Psoas muscle (tissue), 7 donors: ENCODE measurements at regions not wholly inside any gene's neighbourhood (a gene's known extent, or its start where the extent isn't known, plus 50 kb on each side); places are given as distances from the start of the nearest gene placed in this dataset.

ENCODE experiments used
- ATAC-seq, 4 donors: fragments of 200-7000 bp; cut with Tn5 transposase; one replicate each; pipeline ENCODE4 v1.9.1; 2020; ENCODE audit warnings: moderate library complexity in 3 of 4, mild to moderate bottlenecking in 2 of 4
- DNase-seq, 2 donors: peaks; one replicate each; pipeline ENCODE4 v3.0.0-alpha.2; 2020
- H3K27ac ChIP-seq: fragments of 200-600 bp; one replicate; pipeline ENCODE4 v1.8.0; 2022
- H3K27me3 ChIP-seq, 3 donors: fragments of 200-600 bp in 1 of 3; one replicate each; pipeline versions ENCODE4 v1.6.1 to v1.8.0; 2013 to 2022; ENCODE audit warnings: low read length in 2 of 3, mild to moderate bottlenecking in 2 of 3, moderate library complexity in 1 of 3; ENCODE audit not compliant: insufficient read depth in 3 of 3
- H3K36me3 ChIP-seq, 2 donors: fragments of 200-600 bp in 1 of 2; one replicate each; pipeline versions ENCODE4 v1.6.1 to v1.8.0; 2013 to 2022; ENCODE audit warnings: low read depth in 1 of 2, mild to moderate bottlenecking in 1 of 2, moderate library complexity in 1 of 2; ENCODE audit not compliant: insufficient read depth in 1 of 2
- H3K4me1 ChIP-seq: fragments of 200-600 bp; one replicate; pipeline ENCODE4 v1.8.0; 2022
- H3K4me3 ChIP-seq: fragments of 200-600 bp; one replicate; pipeline ENCODE4 v1.8.0; 2022; ENCODE audit warnings: mild to moderate bottlenecking
- H3K9me3 ChIP-seq: fragments of 200-600 bp; one replicate; pipeline ENCODE4 v1.8.0; 2022
- CTCF ChIP-seq: fragments of 200-600 bp; IDR thresholded peaks from one replicate; pipeline ENCODE4 v1.8.0; 2022; ENCODE audit warnings: antibody characterized with exemption
- WGBS, 3 donors: extraction: QIAGEN DNeasy Blood & Tissue Kit; methylation state at CpG; one replicate each; pipeline versions ENCODE4 v1.1.6 to v1.1.7; 2013; 5-methylcytosine and 5-hydroxymethylcytosine counted together
- intact Hi-C, 2 donors: fragments of 100-400 bp; cut with DNase I; formaldehyde crosslinking; loops; one replicate each; pipeline versions ENCODE4 v1.11.0 to v1.14.2; 2022
- donor health status: healthy with polysubstance abuse.
- donor health status: DM: no; HTN: no; CAD: no; lungs with moderate emphysema.
- donor health status: Bipolar disorder and iron deficiency.
- donor health status: healthy.
- donor health status: DM: yes; HTN: yes; CAD: no.
- donor health status: DM: no; HTN: no; CAD: no.
- donor health status: DM: yes; HTN: yes; CAD: no.

GRCh38 chr7:83882551-83882950 is 233.6 kb upstream of the SEMA3E start:
- Histone ChIP-seq H3K27ac (no peak overlapping the region), H3K4me3 (no peak overlapping the region), H3K4me1 (no peaks in the 10 kb centered on the region), H3K9me3 (no peaks in the 10 kb centered on the region), H3K27me3 (no peaks in the 10 kb centered on the region), H3K36me3 (no peaks in the 10 kb centered on the region)
- WGBS, 3 donors: 32 to 57% (median 41%) methylated on average over 1 of the region's 1 CpG
- DNase-seq (no peak), ATAC-seq (no peak)
- intact Hi-C loops: no loop called here
- no peak for TF ChIP-seq CTCF

GRCh38 chr7:83879063-83879462 is 230.1 kb upstream of the SEMA3E start:
- H3K9me3 ChIP-seq: no peaks in the 10 kb centered on the region
- DNase-seq (no peak), ATAC-seq (no peak)
- no peak overlapping the region for H3K4me3 ChIP-seq
- TF ChIP-seq CTCF: no peak
- H3K36me3 ChIP-seq: no peaks in the 10 kb centered on the region
- no peaks in the 10 kb centered on the region for H3K4me1 ChIP-seq
- no peak overlapping the region for H3K27ac ChIP-seq
- intact Hi-C loops: no loop called here
- no peaks in the 10 kb centered on the region for H3K27me3 ChIP-seq
- WGBS, 3 donors: 83 to 88% (median 85%) methylated on average over 1 of the region's 1 CpG

DNA sequence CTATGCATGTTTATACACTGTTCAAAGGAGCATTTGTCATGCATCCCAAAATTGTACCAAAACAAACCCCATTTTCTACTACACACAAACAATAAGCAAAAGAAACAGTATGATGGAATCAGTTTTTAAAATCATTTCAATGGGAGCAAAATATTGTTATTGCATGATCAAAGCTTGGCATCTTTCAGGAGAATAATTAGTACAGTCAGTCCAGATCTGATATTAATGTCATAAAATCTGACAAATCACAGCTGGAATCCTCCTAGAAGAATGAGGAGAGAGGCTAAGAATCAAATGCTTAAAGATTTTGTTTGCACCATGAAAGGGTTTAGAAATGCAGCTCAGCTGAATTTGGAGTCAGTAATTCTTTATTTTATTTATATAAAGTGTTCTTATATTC is 229.7 kb upstream of the SEMA3E start:
- H3K27me3 ChIP-seq: no peaks in the 10 kb centered on the region
- H3K4me3 ChIP-seq: no peak overlapping the region
- H3K9me3 ChIP-seq: no peaks in the 10 kb centered on the region
- DNase-seq (no peak), ATAC-seq (no peak)
- H3K36me3 ChIP-seq: no peaks in the 10 kb centered on the region
- H3K27ac ChIP-seq: no peak overlapping the region
- intact Hi-C loops: no loop called here
- TF ChIP-seq CTCF: no peak
- no peaks in the 10 kb centered on the region for H3K4me1 ChIP-seq

DNA sequence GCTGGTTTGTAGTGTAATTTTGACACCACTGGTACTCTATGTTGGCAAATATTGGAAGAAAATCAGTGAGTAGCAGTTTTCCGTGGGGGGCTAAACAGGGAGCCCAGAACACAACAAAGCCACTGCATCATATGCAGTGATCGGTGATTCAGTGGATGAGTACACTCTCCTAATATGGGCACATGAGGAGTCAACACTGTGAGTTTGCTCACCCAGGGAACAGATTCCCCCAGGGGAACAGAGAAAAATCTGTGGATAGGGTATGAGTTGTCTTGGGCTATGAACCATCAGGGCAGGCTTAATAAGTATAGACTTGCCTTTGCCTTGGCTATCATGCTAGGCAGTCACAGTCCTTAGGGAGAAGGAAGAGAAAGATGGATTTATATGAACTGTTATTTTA is 227.7 kb upstream of the SEMA3E start:
- WGBS, 3 donors: 87 to 89% (median 87%) methylated on average over 2 of the region's 2 CpGs

More for the DNA sequence above, 227.7 kb upstream of the SEMA3E start:
- H3K27me3 ChIP-seq: no peaks in the 10 kb centered on the region
- no peak overlapping the region for H3K4me3 ChIP-seq
- H3K27ac ChIP-seq: no peak overlapping the region
- intact Hi-C loops: no loop called here
- no peaks in the 10 kb centered on the region for H3K9me3 ChIP-seq
- ATAC-seq: no peak
- H3K4me1 ChIP-seq: no peaks in the 10 kb centered on the region
- no peak for TF ChIP-seq CTCF
- H3K36me3 ChIP-seq: no peaks in the 10 kb centered on the region
- DNase-seq: no peak
